Common myeloid progenitor, CD34-positive (primary cell): ENCODE measurements at regions not wholly inside any gene's neighbourhood (a gene's known extent, or its start where the extent isn't known, plus 50 kb on each side); places are given as distances from the start of the nearest gene placed in this dataset.

Source experiments
- CTCF ChIA-PET: fragments of 350-600 bp; sonication (Branson Sonifier 250); formaldehyde crosslinking; loops from one replicate; lab custom pipeline; 2021; ENCODE audit warnings: antibody characterized with exemption; lab: Charles Lee
- POLR2A ChIA-PET: fragments of 350-600 bp; sonication (Branson Sonifier 250); formaldehyde crosslinking; loops from one replicate; lab custom pipeline; 2021; ENCODE audit warnings: antibody characterized with exemption; lab: Charles Lee
- DNase-seq, 3 donors: peaks; one replicate each; pipeline versions ENCODE4 v3.0.0 to v3.0.0-alpha.2; 2013
- H3K27ac ChIP-seq, 2 experiments: 1 replicate in 1 of 2; 2 replicates in 1 of 2; pipeline ENCODE4 v1.7.0; 2013; ENCODE audit warnings: inconsistent platforms in 2 of 2, low read length in 2 of 2, mild to moderate bottlenecking in 2 of 2, low read depth in 1 of 2, moderate library complexity in 1 of 2; ENCODE audit not compliant: severe bottlenecking in 2 of 2, insufficient read depth in 1 of 2, poor library complexity in 1 of 2
- H3K27me3 ChIP-seq, 5 experiments: replicated peaks in 2 of 5; 1 replicate in 3 of 5; 2 replicates in 2 of 5; pipeline versions ENCODE4 v1.6.1 to v1.7.0; 2013; ENCODE audit warnings: low read length in 4 of 5, mild to moderate bottlenecking in 2 of 5, moderate library complexity in 2 of 5, inconsistent platforms in 1 of 5; ENCODE audit not compliant: insufficient read depth in 5 of 5, control insufficient read depth in 4 of 5
- H3K36me3 ChIP-seq, 4 experiments: 1 replicate in 2 of 4; 2 replicates in 2 of 4; pipeline versions ENCODE4 v1.6.1 to v1.7.0; 2013; ENCODE audit warnings: low read length in 3 of 4, control low read depth in 1 of 4, mild to moderate bottlenecking in 1 of 4; ENCODE audit not compliant: control insufficient read depth in 4 of 4, insufficient read depth in 4 of 4
- H3K4me1 ChIP-seq, 4 experiments: 1 replicate in 3 of 4; 2 replicates in 1 of 4; pipeline versions ENCODE4 v1.6.1 to v1.7.1; 2013; ENCODE audit warnings: low read length in 3 of 4, mild to moderate bottlenecking in 3 of 4, control low read depth in 1 of 4, inconsistent platforms in 1 of 4, moderate library complexity in 1 of 4; ENCODE audit not compliant: control insufficient read depth in 4 of 4, insufficient read depth in 4 of 4; ENCODE audit errors: control extremely low read depth in 1 of 4
- H3K4me3 ChIP-seq, 7 experiments: 1 replicate in 4 of 7; 2 replicates in 3 of 7; pipeline versions ENCODE4 v1.5.1 to v1.7.0; 2013; ENCODE audit warnings: mild to moderate bottlenecking in 7 of 7, low read length in 6 of 7, moderate library complexity in 6 of 7, inconsistent platforms in 2 of 7, low read depth in 2 of 7, control low read depth in 1 of 7; ENCODE audit not compliant: insufficient read depth in 4 of 7, control insufficient read depth in 1 of 7; ENCODE audit errors: extremely low read depth in 1 of 7
- H3K9me3 ChIP-seq, 5 experiments: 1 replicate in 4 of 5; 2 replicates in 1 of 5; pipeline versions ENCODE4 v1.6.1 to v1.7.1; 2013; ENCODE audit warnings: low read length in 4 of 5, mild to moderate bottlenecking in 2 of 5, inconsistent platforms in 1 of 5, low read depth in 1 of 5, moderate library complexity in 1 of 5; ENCODE audit not compliant: control insufficient read depth in 4 of 5, insufficient read depth in 2 of 5; ENCODE audit errors: control extremely low read depth in 1 of 5
- WGBS: methylation state at CpG from one replicate; pipeline ENCODE4 v1.1.5; 2013; ENCODE audit not compliant: insufficient coverage; 5-methylcytosine and 5-hydroxymethylcytosine counted together

DNA sequence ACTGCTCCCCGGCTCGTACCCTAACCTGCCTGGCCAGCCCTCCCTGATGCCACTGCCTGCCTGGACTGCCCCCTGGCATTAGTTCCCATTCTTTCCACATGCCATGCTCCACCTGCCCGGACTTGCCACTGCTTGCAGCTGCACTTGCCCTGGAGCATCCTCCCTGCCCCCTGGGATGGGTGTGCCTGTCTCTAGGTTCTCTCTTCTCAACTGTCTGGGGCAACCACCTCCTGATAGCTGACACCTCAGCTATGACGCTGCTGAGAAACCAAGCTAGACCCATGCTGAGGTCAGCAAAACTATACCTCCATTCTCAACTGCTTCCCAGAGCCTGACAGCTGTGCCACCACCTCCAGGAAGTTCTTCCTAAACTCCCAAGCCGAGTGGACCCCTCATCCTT, 72.1 kb downstream of the PERP start:
- no peak for DNase-seq
- POLR2A ChIA-PET = no interaction called here
- no peak overlapping the region for H3K4me3 ChIP-seq
- H3K27ac ChIP-seq = no peak overlapping the region
- no peaks in the 10 kb centered on the region for H3K36me3 ChIP-seq
- H3K27me3 ChIP-seq = no peaks in the 10 kb centered on the region
- CTCF ChIA-PET = no interaction called here
- WGBS = 100% methylated on average over 5 of the region's 5 CpGs
- H3K4me1 ChIP-seq = no peaks in the 10 kb centered on the region
- H3K9me3 ChIP-seq = no peaks in the 10 kb centered on the region

DNA sequence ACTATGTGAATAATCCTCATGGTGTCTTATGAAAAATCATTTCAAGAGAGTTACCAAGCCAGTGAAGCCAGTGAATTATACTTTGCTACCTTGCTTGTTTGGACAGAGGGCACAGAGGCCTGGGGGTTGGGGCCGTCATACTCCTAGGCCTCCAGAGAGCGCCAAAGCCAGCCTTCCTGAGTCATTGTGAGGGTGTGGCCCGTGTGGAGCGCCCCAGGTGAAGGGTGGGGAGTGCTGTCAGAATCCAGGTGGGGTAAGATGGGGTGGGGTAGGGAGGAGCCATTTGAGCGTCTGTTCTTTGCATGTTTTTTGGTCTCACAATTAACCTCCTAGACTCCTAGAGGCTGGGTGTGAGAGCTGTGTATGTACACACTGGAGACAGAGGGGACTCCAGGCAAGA, 71.1 kb downstream of the PERP start:
- CTCF ChIA-PET = no interaction called here

DNA sequence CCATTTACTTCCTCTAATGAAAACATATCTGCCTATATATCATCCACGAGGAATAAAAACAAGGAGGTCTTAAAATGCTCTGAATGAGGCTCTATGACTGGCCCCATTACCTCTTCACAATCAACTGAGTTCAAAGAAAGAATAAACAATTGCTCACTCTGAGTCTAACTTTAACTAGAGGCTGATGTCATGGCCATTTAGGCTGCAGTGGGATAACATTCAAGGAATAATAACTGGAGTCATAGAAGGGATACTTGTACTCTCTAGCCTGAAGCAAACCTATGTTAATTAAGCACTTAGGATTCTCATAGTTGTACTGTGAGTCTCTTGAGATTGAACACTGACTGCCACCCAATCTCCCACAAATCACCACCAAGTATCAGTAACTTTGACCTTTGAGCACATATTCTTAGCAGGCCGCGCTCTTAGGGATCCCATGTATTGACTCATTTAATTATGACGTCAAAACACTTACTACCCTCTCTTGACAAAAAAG, 70.2 kb downstream of the PERP start:
- POLR2A ChIA-PET = no interaction called here
- 93% methylated on average over 4 of the region's 4 CpGs for WGBS
- no peak overlapping the region for H3K27ac ChIP-seq
- no peak overlapping the region for H3K4me3 ChIP-seq
- DNase-seq = no peak
- H3K9me3 ChIP-seq = peaks cover 0 to 6% (median 0%) of the 10 kb centered on the region in 5 experiments
- no peaks in the 10 kb centered on the region for H3K27me3 ChIP-seq
- no peaks in the 10 kb centered on the region for H3K36me3 ChIP-seq
- CTCF ChIA-PET = no interaction called here
- no peaks in the 10 kb centered on the region for H3K4me1 ChIP-seq

More for the DNA sequence above, 71.1 kb downstream of the PERP start:
- Histone ChIP-seq H3K4me1 (no peaks in the 10 kb centered on the region), H3K9me3 (no peaks in the 10 kb centered on the region), H3K4me3 (no peak overlapping the region), H3K27ac (no peak overlapping the region), H3K36me3 (no peaks in the 10 kb centered on the region), H3K27me3 (no peaks in the 10 kb centered on the region)
- POLR2A ChIA-PET = no interaction called here
- WGBS = 94% methylated on average over 3 of the region's 5 CpGs
- no peak for DNase-seq

DNA sequence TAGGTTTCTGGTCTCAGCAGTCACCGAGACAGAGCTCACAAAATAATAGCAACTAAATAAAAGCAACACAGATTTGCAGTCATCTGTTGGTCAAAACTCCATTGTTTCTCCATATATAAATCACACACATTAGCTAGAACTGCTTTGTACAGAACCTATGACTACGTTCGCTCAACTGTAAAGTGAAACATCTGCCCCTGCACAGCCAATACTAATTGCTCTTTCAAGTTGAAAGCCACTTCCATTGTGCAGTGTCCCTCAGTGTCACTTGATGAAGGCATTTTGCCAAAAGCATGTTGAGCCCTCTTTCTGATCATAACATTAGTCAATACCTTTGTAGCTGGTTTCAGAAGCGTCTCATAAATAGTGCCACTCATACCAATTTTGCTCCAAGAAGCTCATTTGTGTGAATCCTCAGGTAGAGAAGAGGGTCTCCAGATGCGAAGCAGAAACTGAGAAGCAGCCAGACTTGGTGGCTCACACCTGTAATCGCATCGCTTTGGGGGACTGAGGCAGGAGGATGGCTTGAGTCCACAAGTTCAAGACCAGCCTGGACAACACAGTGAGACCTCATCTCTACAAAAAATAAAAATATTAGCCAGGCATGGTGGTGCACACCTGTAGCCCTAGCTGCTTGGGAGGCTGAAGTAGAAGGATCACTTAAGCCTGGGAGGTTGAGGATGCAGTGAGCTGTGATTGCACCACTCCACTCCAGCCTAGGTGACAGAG, 68.9 kb downstream of the PERP start:
- H3K9me3 ChIP-seq = peaks cover 0 to 11% (median 0%) of the 10 kb centered on the region in 5 experiments

More for the DNA sequence above, 68.9 kb downstream of the PERP start:
- no peaks in the 10 kb centered on the region for H3K36me3 ChIP-seq
- ChIA-PET CTCF (no interaction called here), POLR2A (no interaction called here)
- 98% methylated on average over 7 of the region's 7 CpGs for WGBS
- H3K27ac ChIP-seq = no peak overlapping the region
- no peak for DNase-seq
- no peaks in the 10 kb centered on the region for H3K4me1 ChIP-seq
- H3K4me3 ChIP-seq = no peak overlapping the region
- no peaks in the 10 kb centered on the region for H3K27me3 ChIP-seq
